Hepatocyte (in vitro differentiated cells): ENCODE measurements at regions not wholly inside any gene's neighbourhood (a gene's known extent, or its start where the extent isn't known, plus 50 kb on each side); places are given as distances from the start of the nearest gene placed in this dataset.

Experiments used
- EZH2 ChIP-seq: fragments of 200-600 bp; sonication (generic); IDR thresholded peaks from 2 replicates; pipeline ENCODE4 v1.6.1; 2016; ENCODE audit warnings: antibody characterized with exemption, mild to moderate bottlenecking, borderline replicate concordance
- EZH2phosphoT487 ChIP-seq: fragments of 200-600 bp; sonication (generic); IDR thresholded peaks from one replicate; pipeline ENCODE4 v1.6.1; 2018; ENCODE audit warnings: antibody characterized with exemption, mild to moderate bottlenecking, low read depth, moderate library complexity; ENCODE audit not compliant: unreplicated experiment, severe bottlenecking
- TF ChIP-seq, protein P1 (sequence below): fragments of 200-600 bp; sonication (generic); IDR thresholded peaks from 2 replicates; pipeline ENCODE4 v1.5.1; 2016; ENCODE audit warnings: antibody characterized with exemption, mild to moderate bottlenecking; ENCODE audit not compliant: poor library complexity

DNA sequence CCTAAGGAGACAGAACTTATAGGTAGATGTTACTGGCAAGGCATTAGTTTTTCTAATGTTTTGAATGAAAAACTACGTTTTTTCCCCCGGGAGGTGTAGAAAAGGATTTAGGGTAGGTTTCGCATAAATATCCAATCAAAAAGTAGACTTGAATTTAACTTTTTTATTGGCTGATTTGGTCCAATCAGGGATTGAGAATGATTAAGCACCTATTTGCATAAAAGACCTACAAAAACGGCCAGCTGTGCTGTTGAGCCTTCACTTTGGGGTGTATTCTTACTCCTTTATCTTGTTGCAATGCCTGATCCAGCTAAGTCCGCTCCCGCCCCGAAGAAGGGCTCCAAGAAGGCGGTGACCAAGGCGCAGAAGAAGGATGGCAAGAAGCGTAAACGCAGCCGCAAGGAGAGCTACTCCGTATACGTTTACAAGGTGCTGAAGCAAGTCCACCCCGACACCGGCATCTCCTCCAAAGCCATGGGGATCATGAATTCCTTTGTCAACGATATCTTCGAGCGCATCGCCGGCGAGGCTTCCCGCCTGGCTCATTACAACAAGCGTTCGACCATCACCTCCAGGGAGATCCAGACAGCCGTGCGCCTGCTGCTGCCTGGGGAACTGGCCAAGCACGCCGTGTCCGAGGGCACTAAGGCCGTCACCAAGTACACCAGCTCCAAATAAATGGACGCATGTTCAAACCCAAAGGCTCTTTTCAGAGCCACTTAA, 113.5 kb upstream of the BTN3A2 start:
- TF ChIP-seq, protein P1, sequence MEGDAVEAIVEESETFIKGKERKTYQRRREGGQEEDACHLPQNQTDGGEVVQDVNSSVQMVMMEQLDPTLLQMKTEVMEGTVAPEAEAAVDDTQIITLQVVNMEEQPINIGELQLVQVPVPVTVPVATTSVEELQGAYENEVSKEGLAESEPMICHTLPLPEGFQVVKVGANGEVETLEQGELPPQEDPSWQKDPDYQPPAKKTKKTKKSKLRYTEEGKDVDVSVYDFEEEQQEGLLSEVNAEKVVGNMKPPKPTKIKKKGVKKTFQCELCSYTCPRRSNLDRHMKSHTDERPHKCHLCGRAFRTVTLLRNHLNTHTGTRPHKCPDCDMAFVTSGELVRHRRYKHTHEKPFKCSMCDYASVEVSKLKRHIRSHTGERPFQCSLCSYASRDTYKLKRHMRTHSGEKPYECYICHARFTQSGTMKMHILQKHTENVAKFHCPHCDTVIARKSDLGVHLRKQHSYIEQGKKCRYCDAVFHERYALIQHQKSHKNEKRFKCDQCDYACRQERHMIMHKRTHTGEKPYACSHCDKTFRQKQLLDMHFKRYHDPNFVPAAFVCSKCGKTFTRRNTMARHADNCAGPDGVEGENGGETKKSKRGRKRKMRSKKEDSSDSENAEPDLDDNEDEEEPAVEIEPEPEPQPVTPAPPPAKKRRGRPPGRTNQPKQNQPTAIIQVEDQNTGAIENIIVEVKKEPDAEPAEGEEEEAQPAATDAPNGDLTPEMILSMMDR, result no peak
- TF ChIP-seq EZH2phosphoT487, result no peak
- TF ChIP-seq EZH2, result no peak
